AG04449 (cell line): ENCODE measurements at regions not wholly inside any gene's neighbourhood (a gene's known extent, or its start where the extent isn't known, plus 50 kb on each side); places are given as distances from the start of the nearest gene placed in this dataset.

Experiments
- CTCF ChIA-PET: fragments of 350-600 bp; formaldehyde crosslinking; extraction: SDS; loops from one replicate; lab custom pipeline; 2021; ENCODE audit warnings: antibody characterized with exemption; lab: Yijun Ruan, JAX
- POLR2A ChIA-PET: fragments of 400-600, 350-600 bp; formaldehyde crosslinking; extraction: SDS; loops from one replicate; lab custom pipeline; 2020; ENCODE audit warnings: antibody characterized with exemption, inconsistent platforms; lab: Yijun Ruan, JAX
- DNase-seq: peaks from one replicate; pipeline ENCODE4 v3.0.0-alpha.2; 2010; ENCODE audit warnings: low read depth, low spot score
- H3K4me3 ChIP-seq: 2 replicates; pipeline ENCODE4 v1.5.1; 2011; ENCODE audit warnings: low read depth, mild to moderate bottlenecking, control low read depth, low read length
- TF ChIP-seq, protein P1 (sequence below): IDR thresholded peaks from one replicate; pipeline ENCODE4 v1.5.1; 2011; ENCODE audit warnings: mild to moderate bottlenecking, moderate library complexity, low read length, control low read depth, inconsistent platforms; ENCODE audit not compliant: insufficient read depth; ENCODE audit errors: missing control alignments

GRCh38 chr22:48953103-48953720 lies 874.5 kb downstream of the BRD1 start:
- ChIA-PET CTCF (no interaction called here), POLR2A (no interaction called here)
- no peak overlapping the region for H3K4me3 ChIP-seq
- DNase-seq = no peak
- TF ChIP-seq, protein P1, sequence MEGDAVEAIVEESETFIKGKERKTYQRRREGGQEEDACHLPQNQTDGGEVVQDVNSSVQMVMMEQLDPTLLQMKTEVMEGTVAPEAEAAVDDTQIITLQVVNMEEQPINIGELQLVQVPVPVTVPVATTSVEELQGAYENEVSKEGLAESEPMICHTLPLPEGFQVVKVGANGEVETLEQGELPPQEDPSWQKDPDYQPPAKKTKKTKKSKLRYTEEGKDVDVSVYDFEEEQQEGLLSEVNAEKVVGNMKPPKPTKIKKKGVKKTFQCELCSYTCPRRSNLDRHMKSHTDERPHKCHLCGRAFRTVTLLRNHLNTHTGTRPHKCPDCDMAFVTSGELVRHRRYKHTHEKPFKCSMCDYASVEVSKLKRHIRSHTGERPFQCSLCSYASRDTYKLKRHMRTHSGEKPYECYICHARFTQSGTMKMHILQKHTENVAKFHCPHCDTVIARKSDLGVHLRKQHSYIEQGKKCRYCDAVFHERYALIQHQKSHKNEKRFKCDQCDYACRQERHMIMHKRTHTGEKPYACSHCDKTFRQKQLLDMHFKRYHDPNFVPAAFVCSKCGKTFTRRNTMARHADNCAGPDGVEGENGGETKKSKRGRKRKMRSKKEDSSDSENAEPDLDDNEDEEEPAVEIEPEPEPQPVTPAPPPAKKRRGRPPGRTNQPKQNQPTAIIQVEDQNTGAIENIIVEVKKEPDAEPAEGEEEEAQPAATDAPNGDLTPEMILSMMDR = no peak

DNA sequence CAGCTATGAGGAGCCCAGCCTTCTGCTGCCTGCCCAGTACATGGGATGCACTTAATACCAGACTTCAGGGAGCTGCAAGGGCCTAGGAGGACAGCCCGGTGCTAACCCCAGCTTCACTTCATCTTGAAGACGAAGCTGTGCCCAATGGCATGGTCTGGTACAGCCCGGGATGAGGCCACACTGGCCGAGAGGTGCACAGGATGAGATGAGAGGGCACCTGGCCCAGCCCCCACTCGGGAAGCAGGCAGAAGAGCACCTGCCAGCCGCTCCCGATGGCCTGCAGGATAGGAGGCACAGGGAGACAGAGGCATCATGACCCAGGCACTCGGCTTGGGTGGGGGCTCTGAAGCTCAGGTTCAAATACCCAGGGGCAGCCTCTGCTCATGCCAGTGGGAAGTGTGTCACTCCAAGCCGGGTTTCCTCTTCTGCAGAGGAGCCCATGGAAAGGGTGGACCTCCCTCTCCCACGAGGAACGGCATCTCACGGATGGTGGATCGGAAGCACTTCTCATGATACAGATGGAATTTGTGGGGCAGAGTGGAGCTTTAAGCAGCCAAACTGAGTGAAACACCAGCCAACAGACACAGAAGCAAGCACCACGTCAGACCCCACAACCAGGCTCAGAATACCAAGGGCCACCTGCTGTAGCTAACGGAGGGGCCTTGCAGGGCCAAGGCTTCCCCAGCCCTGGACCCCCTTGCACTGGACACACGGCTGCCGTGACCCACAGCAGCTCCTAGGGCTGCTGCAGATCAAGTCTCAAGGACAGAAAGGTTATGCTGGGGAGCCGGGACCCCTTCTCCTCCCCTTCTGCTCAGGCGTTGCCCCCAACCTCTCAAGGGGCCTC lies 875.2 kb downstream of the BRD1 start:
- TF ChIP-seq, protein P1 = no peak
- H3K4me3 ChIP-seq = no peak overlapping the region
- POLR2A ChIA-PET = no interaction called here
- CTCF ChIA-PET = no interaction called here
- no peak for DNase-seq

- POLR2A ChIA-PET = no interaction called here
- no peak overlapping the region for H3K4me3 ChIP-seq
- CTCF ChIA-PET = no interaction called here
- no peak for DNase-seq
- TF ChIP-seq, protein P1 = no peak
Measured at GRCh38 chr22:48951836-48952235, 875.8 kb downstream of the BRD1 start.

DNA sequence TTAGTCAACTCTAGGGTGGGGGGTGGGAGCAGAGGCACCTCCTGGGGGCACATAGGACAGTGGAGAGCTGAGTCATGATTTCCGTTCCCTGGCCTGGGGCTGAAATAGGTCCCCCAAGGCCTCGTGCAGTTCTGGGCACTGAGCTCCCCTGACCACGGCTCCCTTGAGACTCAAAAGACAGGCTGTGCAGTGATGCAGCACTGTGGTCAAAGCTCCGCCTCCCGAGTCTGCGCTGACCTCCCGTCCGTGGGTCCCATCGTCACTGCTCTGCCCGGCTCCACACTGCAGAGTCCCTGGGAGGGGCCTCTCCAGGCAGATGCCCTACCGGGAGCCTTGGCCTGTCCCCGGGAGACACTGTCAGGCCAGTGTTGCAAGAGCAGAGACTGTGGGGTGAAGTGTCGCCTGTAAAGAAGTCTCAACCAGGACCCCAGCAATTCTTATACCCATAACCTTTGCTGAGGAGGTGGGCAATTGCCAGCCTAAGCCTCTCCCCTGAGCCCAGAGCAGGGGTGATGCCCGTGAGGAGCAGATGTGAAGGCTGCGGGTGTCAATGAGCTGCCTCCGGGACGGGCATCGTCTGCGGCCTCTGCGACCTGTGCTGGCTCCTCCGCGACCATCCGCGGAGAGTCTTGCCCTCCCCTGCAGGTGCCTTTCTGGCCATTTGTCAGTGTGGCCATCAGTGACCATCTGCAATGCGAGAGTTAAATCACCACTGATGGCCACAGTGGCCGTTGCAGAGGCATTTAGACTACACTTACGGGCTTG lies 877.3 kb downstream of the BRD1 start:
- H3K4me3 ChIP-seq = no peak overlapping the region
- POLR2A ChIA-PET = no interaction called here
- TF ChIP-seq, protein P1 = no peak
- CTCF ChIA-PET = no interaction called here
- DNase-seq = no peak

DNA sequence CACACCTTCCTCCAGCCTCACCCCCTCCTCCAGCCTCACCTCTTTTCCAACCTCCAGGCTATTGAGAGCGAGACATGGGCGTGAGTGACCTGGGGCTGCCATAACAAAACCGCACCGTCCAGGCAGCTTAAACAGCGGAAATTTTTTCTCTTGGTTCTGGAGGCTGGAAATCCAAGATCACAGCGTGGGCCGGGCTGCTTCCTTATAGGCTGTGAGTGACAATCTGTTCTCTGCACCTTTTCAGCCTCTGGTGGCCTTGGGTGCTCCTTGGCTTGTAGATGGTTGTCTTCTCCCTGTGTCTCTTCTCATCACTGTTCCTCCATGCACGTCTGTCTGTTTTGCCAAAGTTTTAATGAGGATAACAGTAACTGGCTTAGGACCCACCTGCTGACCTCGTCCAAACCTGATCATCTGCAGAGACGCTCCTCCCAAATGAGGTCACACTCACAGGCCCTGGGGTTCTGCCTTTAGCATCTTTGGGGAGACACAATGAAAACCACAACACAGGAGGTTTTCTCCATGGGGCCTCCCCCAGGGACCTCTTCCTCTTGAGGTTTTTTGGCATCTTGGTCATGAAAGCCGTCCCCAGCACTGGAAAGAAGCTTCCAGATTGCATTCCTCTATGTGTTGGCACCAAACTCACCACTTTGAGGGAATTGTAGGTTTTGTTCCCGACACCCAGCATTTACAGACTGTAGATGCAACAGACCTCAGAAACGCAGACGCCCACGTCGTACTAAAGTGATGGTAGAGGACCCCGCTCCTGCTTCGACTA lies 878.1 kb downstream of the BRD1 start:
- ChIA-PET POLR2A (no interaction called here), CTCF (no interaction called here)
- TF ChIP-seq, protein P1 = no peak
- no peak overlapping the region for H3K4me3 ChIP-seq
- DNase-seq = no peak
